Liver (tissue), 8 donors: ENCODE measurements at regions not wholly inside any gene's neighbourhood (a gene's known extent, or its start where the extent isn't known, plus 50 kb on each side); places are given as distances from the start of the nearest gene placed in this dataset.

ENCODE experiments used
- DNase-seq: peaks from one replicate; pipeline ENCODE4 v3.0.0-alpha.2; 2017; ENCODE audit warnings: low spot score
- H3K27ac ChIP-seq, 2 donors: one replicate each; pipeline ENCODE4 v1.7.0; 2013; ENCODE audit warnings: inconsistent platforms in 2 of 2, low read length in 2 of 2, control low read depth in 1 of 2, low read depth in 1 of 2, mild to moderate bottlenecking in 1 of 2
- H3K27me3 ChIP-seq, 4 donors: one replicate each; pipeline versions ENCODE4 v1.6.1 to v1.7.0; 2013; ENCODE audit warnings: low read length in 3 of 4, inconsistent platforms in 1 of 4, mild to moderate bottlenecking in 1 of 4, moderate library complexity in 1 of 4; ENCODE audit not compliant: control insufficient read depth in 4 of 4, insufficient read depth in 4 of 4
- H3K36me3 ChIP-seq, 4 donors: one replicate each; pipeline versions ENCODE4 v1.6.1 to v1.7.0; 2013; ENCODE audit warnings: low read length in 3 of 4, mild to moderate bottlenecking in 3 of 4, low read depth in 1 of 4, moderate library complexity in 1 of 4; ENCODE audit not compliant: control insufficient read depth in 4 of 4, insufficient read depth in 3 of 4
- H3K4me1 ChIP-seq, 4 donors: one replicate each; pipeline versions ENCODE4 v1.6.1 to v1.7.0; 2013; ENCODE audit warnings: low read length in 3 of 4, mild to moderate bottlenecking in 3 of 4, moderate library complexity in 1 of 4; ENCODE audit not compliant: control insufficient read depth in 4 of 4, insufficient read depth in 4 of 4
- H3K4me3 ChIP-seq, 3 donors: one replicate each; pipeline versions ENCODE4 v1.6.1 to v1.7.0; 2013; ENCODE audit warnings: low read length in 3 of 3, control low read depth in 1 of 3, low read depth in 1 of 3, mild to moderate bottlenecking in 1 of 3
- H3K9ac ChIP-seq, 2 donors: one replicate each; pipeline ENCODE4 v1.7.0; 2013; ENCODE audit warnings: low read length in 2 of 2, mild to moderate bottlenecking in 2 of 2, moderate library complexity in 2 of 2, control low read depth in 1 of 2, low read depth in 1 of 2
- H3K9me3 ChIP-seq, 4 donors: one replicate each; pipeline versions ENCODE4 v1.6.1 to v1.7.0; 2013; ENCODE audit warnings: low read length in 3 of 4; ENCODE audit not compliant: control insufficient read depth in 4 of 4
- ATF3 ChIP-seq: IDR thresholded peaks from 2 replicates; pipeline ENCODE4 v1.6.1; 2016; ENCODE audit warnings: antibody characterized with exemption
- CTCF ChIP-seq: fragments of 150-350 bp; IDR thresholded peaks from 2 replicates; pipeline ENCODE4 v1.5.1; 2017; ENCODE audit warnings: improper control_type of control experiment, low read depth, low read length; ENCODE audit not compliant: missing input control
- EGR1 ChIP-seq, 2 donors: IDR thresholded peaks; 2 replicates each; pipeline ENCODE4 v1.6.1; 2016 to 2018; ENCODE audit warnings: antibody characterized with exemption in 2 of 2, low read depth in 2 of 2
- FOXA1 ChIP-seq: IDR thresholded peaks from 2 replicates; pipeline ENCODE4 v1.6.1; 2016; ENCODE audit warnings: antibody characterized with exemption
- FOXA2 ChIP-seq: IDR thresholded peaks from 2 replicates; pipeline ENCODE4 v1.6.1; 2016; ENCODE audit warnings: antibody characterized with exemption
- GABPA ChIP-seq, 2 donors: IDR thresholded peaks in 1 of 2; conservative IDR thresholded peaks in 1 of 2; 2 replicates each; pipeline ENCODE4 v1.6.1; 2016; ENCODE audit warnings: antibody characterized with exemption in 2 of 2, mild to moderate bottlenecking in 1 of 2, moderate library complexity in 1 of 2
- HNF4A ChIP-seq, 2 donors: conservative IDR thresholded peaks; 2 replicates each; pipeline ENCODE4 v1.6.1; 2016; ENCODE audit warnings: antibody characterized with exemption in 2 of 2, mild to moderate bottlenecking in 2 of 2
- HNF4G ChIP-seq: IDR thresholded peaks from 2 replicates; pipeline ENCODE4 v1.6.1; 2016; ENCODE audit warnings: antibody characterized with exemption
- MAX ChIP-seq: IDR thresholded peaks from 2 replicates; pipeline ENCODE4 v1.6.1; 2016; ENCODE audit warnings: antibody characterized with exemption
- NR2F2 ChIP-seq: IDR thresholded peaks from 2 replicates; pipeline ENCODE4 v1.6.1; 2016; ENCODE audit warnings: antibody characterized with exemption
- RAD21 ChIP-seq, 2 donors: IDR thresholded peaks; 2 replicates each; pipeline ENCODE4 v1.6.1; 2016; ENCODE audit warnings: antibody characterized with exemption in 2 of 2, mild to moderate bottlenecking in 2 of 2
- REST ChIP-seq: IDR thresholded peaks from 2 replicates; pipeline ENCODE4 v1.6.1; 2016; ENCODE audit warnings: antibody characterized with exemption, mild to moderate bottlenecking
- RXRA ChIP-seq, 2 donors: IDR thresholded peaks; 2 replicates each; pipeline ENCODE4 v1.6.1; 2017 to 2018; ENCODE audit warnings: antibody characterized with exemption in 2 of 2, mild to moderate bottlenecking in 1 of 2
- TAF1 ChIP-seq: conservative IDR thresholded peaks from 2 replicates; pipeline ENCODE4 v1.6.1; 2016; ENCODE audit warnings: antibody characterized with exemption, mild to moderate bottlenecking
- YY1 ChIP-seq: IDR thresholded peaks from 2 replicates; pipeline ENCODE4 v1.6.1; 2016; ENCODE audit warnings: antibody characterized with exemption, mild to moderate bottlenecking
- WGBS: extraction: QIAGEN DNeasy Blood & Tissue Kit; methylation state at CpG from one replicate; pipeline ENCODE4 v1.1.7; 2013; 5-methylcytosine and 5-hydroxymethylcytosine counted together
- TF ChIP-seq, protein P1 (sequence below): IDR thresholded peaks from 2 replicates; pipeline ENCODE4 v1.6.1; 2016; ENCODE audit warnings: antibody characterized with exemption
- donor health status: healthy.
- donor health status: healthy.
- donor health status: healthy.
- donor health status: healthy.
- donor health status: healthy.

DNA sequence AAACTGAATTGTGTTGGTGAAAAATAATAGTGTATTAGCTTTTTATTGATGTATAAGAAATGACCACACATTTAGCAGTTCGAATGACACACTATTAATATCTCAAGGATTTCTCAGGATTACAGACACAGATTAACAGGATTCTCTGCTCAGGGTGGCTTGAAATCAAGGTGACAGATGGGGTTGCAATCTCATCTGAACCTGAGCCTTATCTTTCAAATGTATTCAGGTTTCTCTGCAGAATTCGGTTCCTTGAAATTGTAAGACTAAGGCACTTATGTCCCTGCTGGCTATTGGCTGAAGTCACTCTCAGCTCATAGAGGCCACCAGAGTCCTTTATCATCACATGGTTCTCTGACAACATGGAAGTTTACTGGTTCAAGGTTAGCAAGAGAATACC, 1780.1 kb downstream of the ARAP2 start:
- Histone ChIP-seq H3K27me3 (peaks cover 0 to 2% (median 0%) of the 10 kb centered on the region in 4 donors), H3K36me3 (no peaks in the 10 kb centered on the region)
- 67% methylated on average over 2 of the region's 2 CpGs for WGBS

More for the DNA sequence above, 1780.1 kb downstream of the ARAP2 start:
- Histone ChIP-seq H3K9me3 (no peaks in the 10 kb centered on the region), H3K4me3 (no peak overlapping the region), H3K9ac (no peak overlapping the region), H3K27ac (no peak overlapping the region), H3K4me1 (no peaks in the 10 kb centered on the region)
- DNase-seq, result no peak
- TF ChIP-seq CTCF (no peak), FOXA1 (no peak), TAF1 (no peak), FOXA2 (no peak), MAX (no peak), GABPA (IDR thresholded peaks at IDR 0.05 in 1 of 2, conservative IDR thresholded peaks at IDR 0.05 in 1 of 2) (no peak), REST (no peak), RAD21 (IDR thresholded peaks at IDR 0.05) (no peak), YY1 (no peak), RXRA (IDR thresholded peaks at IDR 0.05) (no peak), NR2F2 (no peak), HNF4A (conservative IDR thresholded peaks at IDR 0.05) (no peak), EGR1 (IDR thresholded peaks at IDR 0.05; ENCODE audit: low read depth in 2 of 2) (no peak), ATF3 (no peak), HNF4G (no peak)
- TF ChIP-seq, protein P1, sequence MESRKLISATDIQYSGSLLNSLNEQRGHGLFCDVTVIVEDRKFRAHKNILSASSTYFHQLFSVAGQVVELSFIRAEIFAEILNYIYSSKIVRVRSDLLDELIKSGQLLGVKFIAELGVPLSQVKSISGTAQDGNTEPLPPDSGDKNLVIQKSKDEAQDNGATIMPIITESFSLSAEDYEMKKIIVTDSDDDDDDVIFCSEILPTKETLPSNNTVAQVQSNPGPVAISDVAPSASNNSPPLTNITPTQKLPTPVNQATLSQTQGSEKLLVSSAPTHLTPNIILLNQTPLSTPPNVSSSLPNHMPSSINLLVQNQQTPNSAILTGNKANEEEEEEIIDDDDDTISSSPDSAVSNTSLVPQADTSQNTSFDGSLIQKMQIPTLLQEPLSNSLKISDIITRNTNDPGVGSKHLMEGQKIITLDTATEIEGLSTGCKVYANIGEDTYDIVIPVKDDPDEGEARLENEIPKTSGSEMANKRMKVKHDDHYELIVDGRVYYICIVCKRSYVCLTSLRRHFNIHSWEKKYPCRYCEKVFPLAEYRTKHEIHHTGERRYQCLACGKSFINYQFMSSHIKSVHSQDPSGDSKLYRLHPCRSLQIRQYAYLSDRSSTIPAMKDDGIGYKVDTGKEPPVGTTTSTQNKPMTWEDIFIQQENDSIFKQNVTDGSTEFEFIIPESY, result no peak
